ENCODE measurements at regions not wholly inside any gene's neighbourhood (a gene's known extent, or its start where the extent isn't known, plus 50 kb on each side); places are given as distances from the start of the nearest gene placed in this dataset.
"Not testable (repeated sequence)": the region's sequence is repeated elsewhere in the genome, so short reads cannot be mapped to it uniquely, and the experiment has no call there.

- FAIRE-seq (no peak), DNase-seq (ENCODE audit: low read depth, low spot score) (no peak)
- Histone ChIP-seq H3K79me2 (ENCODE audit: control insufficient read depth, insufficient read depth, low read length) (peaks cover 61% of the 10 kb centered on the region), H3K9ac (ENCODE audit: control insufficient read depth, extremely low read depth, insufficient read depth, low read length) (peak overlapping the region; percentile 67), H2AFZ (ENCODE audit: control insufficient read depth, low read length) (no peak overlapping the region), H3K27ac (ENCODE audit: control insufficient read depth, insufficient read depth, low read length) (peak overlapping the region; percentile 67), H3K9me3 (ENCODE audit: control insufficient read depth, low read depth, low read length) (no peaks in the 10 kb centered on the region), H3K27me3 (ENCODE audit: control insufficient read depth, extremely low read depth, insufficient read depth, low read length) (no peaks in the 10 kb centered on the region), H4K20me1 (ENCODE audit: control insufficient read depth, extremely low read depth, insufficient read depth, low read length) (no peaks in the 10 kb centered on the region), H3K4me2 (ENCODE audit: control insufficient read depth, extremely low read depth, insufficient read depth, low read depth, low read length) (peak overlapping the region; percentile 66), H3K9me1 (ENCODE audit: control insufficient read depth, extremely low read depth, insufficient read depth, low read length) (no peaks in the 10 kb centered on the region), H3K36me3 (ENCODE audit: control insufficient read depth in 2 of 2, extremely low read depth in 1 of 2, insufficient read depth in 2 of 2, low read length in 2 of 2) (peaks cover 2 to 4% of the 10 kb centered on the region in 2 experiments), H3K4me1 (ENCODE audit: control insufficient read depth, extremely low read depth, insufficient read depth, low read length) (peaks cover 56% of the 10 kb centered on the region), H3K4me3 (ENCODE audit: control insufficient read depth in 2 of 3, extremely low read depth in 1 of 3, insufficient read depth in 2 of 3, low read depth in 1 of 3, low read length in 3 of 3) (peak overlapping the region in 2 of 3 experiments; percentile 11 to 14)
- peak in 2 of 3 experiments; percentile 19 to 36 for TF ChIP-seq CTCF (optimal IDR thresholded peaks at IDR 0.05 in 1 of 3, IDR thresholded peaks at IDR 0.05 in 1 of 3, conservative IDR thresholded peaks at IDR 0.05 in 1 of 3; ENCODE audit: extremely low read depth in 1 of 3, insufficient read depth in 2 of 3, low read length in 3 of 3)
- TF ChIP-seq EZH2 (IDR thresholded peaks at IDR 0.05; ENCODE audit: low read length): no peak
- dilution Hi-C loops (cut with MboI; ENCODE audit: extremely low pct_ligation_motif_present, low sequenced_read_pairs): no loop called here
Measured at GRCh38 chrX:45801554-45801953, 600.9 kb upstream of the DIPK2B start.

GRCh38 chrX:45800746-45801453, 600.2 kb upstream of the DIPK2B start:
- Histone ChIP-seq H3K4me2 (ENCODE audit: control insufficient read depth, extremely low read depth, insufficient read depth, low read depth, low read length) (peak overlapping the region; percentile 66), H3K4me1 (ENCODE audit: control insufficient read depth, extremely low read depth, insufficient read depth, low read length) (peaks cover 50% of the 10 kb centered on the region), H3K9ac (ENCODE audit: control insufficient read depth, extremely low read depth, insufficient read depth, low read length) (peak overlapping the region; percentile 67), H3K79me2 (ENCODE audit: control insufficient read depth, insufficient read depth, low read length) (peaks cover 66% of the 10 kb centered on the region), H3K27ac (ENCODE audit: control insufficient read depth, insufficient read depth, low read length) (peak overlapping the region; percentile 67)
- DNase-seq (ENCODE audit: low read depth, low spot score); H4K20me1 ChIP-seq (ENCODE audit: control insufficient read depth, extremely low read depth, insufficient read depth, low read length); H3K9me3 ChIP-seq (ENCODE audit: control insufficient read depth, low read depth, low read length); H3K36me3 ChIP-seq (ENCODE audit: control insufficient read depth in 2 of 2, extremely low read depth in 1 of 2, insufficient read depth in 2 of 2, low read length in 2 of 2); H3K9me1 ChIP-seq (ENCODE audit: control insufficient read depth, extremely low read depth, insufficient read depth, low read length); H3K4me3 ChIP-seq (ENCODE audit: control insufficient read depth in 2 of 3, extremely low read depth in 1 of 3, insufficient read depth in 2 of 3, low read depth in 1 of 3, low read length in 3 of 3); H2AFZ ChIP-seq (ENCODE audit: control insufficient read depth, low read length); dilution Hi-C loops (cut with MboI; ENCODE audit: extremely low pct_ligation_motif_present, low sequenced_read_pairs); H3K27me3 ChIP-seq (ENCODE audit: control insufficient read depth, extremely low read depth, insufficient read depth, low read length): not testable (repeated sequence)
- FAIRE-seq: peak; percentile 46

GRCh38 chrX:45799576-45799975, 598.9 kb upstream of the DIPK2B start:
- Histone ChIP-seq H3K27ac (ENCODE audit: control insufficient read depth, insufficient read depth, low read length) (peak overlapping the region; percentile 33), H2AFZ (ENCODE audit: control insufficient read depth, low read length) (no peak overlapping the region), H3K4me2 (ENCODE audit: control insufficient read depth, extremely low read depth, insufficient read depth, low read depth, low read length) (peak overlapping the region; percentile 71), H3K4me3 (ENCODE audit: control insufficient read depth in 2 of 3, extremely low read depth in 1 of 3, insufficient read depth in 2 of 3, low read depth in 1 of 3, low read length in 3 of 3) (peak overlapping the region in 2 of 3 experiments; percentile 8 to 52), H3K79me2 (ENCODE audit: control insufficient read depth, insufficient read depth, low read length) (peaks cover 77% of the 10 kb centered on the region), H3K9me1 (ENCODE audit: control insufficient read depth, extremely low read depth, insufficient read depth, low read length) (no peaks in the 10 kb centered on the region), H3K36me3 (ENCODE audit: control insufficient read depth in 2 of 2, extremely low read depth in 1 of 2, insufficient read depth in 2 of 2, low read length in 2 of 2) (peaks cover 2 to 6% of the 10 kb centered on the region in 2 experiments), H4K20me1 (ENCODE audit: control insufficient read depth, extremely low read depth, insufficient read depth, low read length) (no peaks in the 10 kb centered on the region), H3K27me3 (ENCODE audit: control insufficient read depth, extremely low read depth, insufficient read depth, low read length) (peaks cover 4% of the 10 kb centered on the region), H3K9me3 (ENCODE audit: control insufficient read depth, low read depth, low read length) (no peaks in the 10 kb centered on the region), H3K4me1 (ENCODE audit: control insufficient read depth, extremely low read depth, insufficient read depth, low read length) (peaks cover 45% of the 10 kb centered on the region), H3K9ac (ENCODE audit: control insufficient read depth, extremely low read depth, insufficient read depth, low read length) (peak overlapping the region; percentile 48)
- FAIRE-seq: no peak
- dilution Hi-C loops (cut with MboI; ENCODE audit: extremely low pct_ligation_motif_present, low sequenced_read_pairs): no loop called here
- no peak for DNase-seq (ENCODE audit: low read depth, low spot score)
- TF ChIP-seq CTCF (optimal IDR thresholded peaks at IDR 0.05 in 1 of 3, IDR thresholded peaks at IDR 0.05 in 1 of 3, conservative IDR thresholded peaks at IDR 0.05 in 1 of 3; ENCODE audit: extremely low read depth in 1 of 3, insufficient read depth in 2 of 3, low read length in 3 of 3) (no peak), EZH2 (IDR thresholded peaks at IDR 0.05; ENCODE audit: low read length) (no peak)
